ENCODE measurements at regions not wholly inside any gene's neighbourhood (a gene's known extent, or its start where the extent isn't known, plus 50 kb on each side); places are given as distances from the start of the nearest gene placed in this dataset.
"Not testable (repeated sequence)": the region's sequence is repeated elsewhere in the genome, so short reads cannot be mapped to it uniquely, and the experiment has no call there.

DNA sequence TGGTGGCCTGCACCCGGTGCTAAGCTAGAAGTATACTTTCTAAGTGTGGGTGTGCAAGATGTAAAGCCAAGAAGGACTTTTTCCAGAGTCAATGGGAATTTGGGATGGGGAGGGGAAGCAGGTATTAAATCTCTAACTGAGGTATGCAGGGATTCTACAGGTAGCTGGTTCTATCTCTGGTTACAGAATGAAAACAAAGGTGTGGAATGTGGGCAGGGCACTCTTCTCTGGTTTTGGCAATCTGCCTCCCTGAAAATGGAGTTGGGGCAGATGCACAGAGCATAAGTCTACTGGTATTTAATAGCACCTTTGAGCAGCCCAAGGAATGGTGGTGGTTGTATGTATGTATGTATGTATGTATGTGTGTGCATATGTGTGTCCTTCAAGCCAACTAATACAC, 66.7 kb upstream of the PPP1R12A start:
- no peak for DNase-seq (ENCODE audit: low spot score in 2 of 2)
- H3K4me1 ChIP-seq, result no peaks in the 10 kb centered on the region
- H3K27ac ChIP-seq, result no peak overlapping the region
- WGBS, result 82% methylated on average over 1 of the region's 1 CpG
- no peaks in the 10 kb centered on the region for H3K36me3 ChIP-seq
- H3K27me3 ChIP-seq, result no peaks in the 10 kb centered on the region
- TF ChIP-seq POLR2A (IDR thresholded peaks at IDR 0.05) (no peak), POLR2AphosphoS5 (IDR thresholded peaks at IDR 0.05) (no peak), EP300 (IDR thresholded peaks at IDR 0.05) (no peak)
- TF ChIP-seq, protein P1, sequence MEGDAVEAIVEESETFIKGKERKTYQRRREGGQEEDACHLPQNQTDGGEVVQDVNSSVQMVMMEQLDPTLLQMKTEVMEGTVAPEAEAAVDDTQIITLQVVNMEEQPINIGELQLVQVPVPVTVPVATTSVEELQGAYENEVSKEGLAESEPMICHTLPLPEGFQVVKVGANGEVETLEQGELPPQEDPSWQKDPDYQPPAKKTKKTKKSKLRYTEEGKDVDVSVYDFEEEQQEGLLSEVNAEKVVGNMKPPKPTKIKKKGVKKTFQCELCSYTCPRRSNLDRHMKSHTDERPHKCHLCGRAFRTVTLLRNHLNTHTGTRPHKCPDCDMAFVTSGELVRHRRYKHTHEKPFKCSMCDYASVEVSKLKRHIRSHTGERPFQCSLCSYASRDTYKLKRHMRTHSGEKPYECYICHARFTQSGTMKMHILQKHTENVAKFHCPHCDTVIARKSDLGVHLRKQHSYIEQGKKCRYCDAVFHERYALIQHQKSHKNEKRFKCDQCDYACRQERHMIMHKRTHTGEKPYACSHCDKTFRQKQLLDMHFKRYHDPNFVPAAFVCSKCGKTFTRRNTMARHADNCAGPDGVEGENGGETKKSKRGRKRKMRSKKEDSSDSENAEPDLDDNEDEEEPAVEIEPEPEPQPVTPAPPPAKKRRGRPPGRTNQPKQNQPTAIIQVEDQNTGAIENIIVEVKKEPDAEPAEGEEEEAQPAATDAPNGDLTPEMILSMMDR (IDR thresholded peaks at IDR 0.05), result no peak
- H3K9me3 ChIP-seq, result no peaks in the 10 kb centered on the region
- no peak overlapping the region for H3K4me3 ChIP-seq

DNA sequence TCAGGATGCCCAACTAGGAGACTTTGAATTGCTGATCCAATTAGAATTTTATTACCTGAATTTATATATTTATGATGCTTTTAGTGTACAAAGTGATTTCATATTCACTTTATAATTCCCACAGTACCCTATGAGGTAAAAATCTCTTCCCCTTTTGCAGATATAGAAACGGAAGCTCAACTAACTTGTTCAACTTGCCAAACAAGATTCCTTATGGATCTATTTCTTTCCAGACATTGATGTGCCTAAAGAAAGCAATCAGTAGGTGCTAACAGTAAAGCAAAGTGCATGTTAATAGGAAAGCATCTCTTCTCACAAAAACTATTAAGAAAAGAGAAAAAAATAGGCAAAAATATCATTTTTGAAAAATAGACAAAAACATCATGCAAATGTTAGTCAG, 65.9 kb upstream of the PPP1R12A start:
- TF ChIP-seq POLR2AphosphoS5 (IDR thresholded peaks at IDR 0.05), result no peak
- no peak for TF ChIP-seq POLR2A (IDR thresholded peaks at IDR 0.05)
- no peak for TF ChIP-seq EP300 (IDR thresholded peaks at IDR 0.05)
- 69% methylated on average over 1 of the region's 1 CpG for WGBS
- Histone ChIP-seq H3K9me3 (no peaks in the 10 kb centered on the region), H3K36me3 (no peaks in the 10 kb centered on the region), H3K4me3 (no peak overlapping the region), H3K27me3 (no peaks in the 10 kb centered on the region), H3K27ac (no peak overlapping the region), H3K4me1 (no peaks in the 10 kb centered on the region)
- DNase-seq (ENCODE audit: low spot score in 2 of 2), result no peak

- WGBS, result 83% methylated on average over 1 of the region's 1 CpG
- no peak for DNase-seq (ENCODE audit: low spot score in 2 of 2)
- no peaks in the 10 kb centered on the region for H3K9me3 ChIP-seq
- H3K36me3 ChIP-seq, result no peaks in the 10 kb centered on the region
- H3K4me1 ChIP-seq, result no peaks in the 10 kb centered on the region
- no peaks in the 10 kb centered on the region for H3K27me3 ChIP-seq
- no peak overlapping the region for H3K4me3 ChIP-seq
- TF ChIP-seq POLR2A (IDR thresholded peaks at IDR 0.05) (no peak), EP300 (IDR thresholded peaks at IDR 0.05) (no peak), POLR2AphosphoS5 (IDR thresholded peaks at IDR 0.05) (no peak)
- TF ChIP-seq, protein P1 (IDR thresholded peaks at IDR 0.05), result no peak
- H3K27ac ChIP-seq, result no peak overlapping the region
These were observed 63.7 kb upstream of the PPP1R12A start for GRCh38 chr12:79998554-79998953.

- Histone ChIP-seq H3K36me3 (no peaks in the 10 kb centered on the region), H3K27me3 (no peaks in the 10 kb centered on the region), H3K9me3 (no peaks in the 10 kb centered on the region), H3K4me1 (no peaks in the 10 kb centered on the region), H3K4me3 (no peak overlapping the region), H3K27ac (no peak overlapping the region)
- TF ChIP-seq, protein P1 (IDR thresholded peaks at IDR 0.05), result no peak
- TF ChIP-seq POLR2A (IDR thresholded peaks at IDR 0.05) (no peak), POLR2AphosphoS5 (IDR thresholded peaks at IDR 0.05) (no peak), EP300 (IDR thresholded peaks at IDR 0.05) (no peak)
- 82% methylated on average over 2 of the region's 2 CpGs for WGBS
- DNase-seq (ENCODE audit: low spot score in 2 of 2), result no peak
These were observed 62.3 kb upstream of the PPP1R12A start for GRCh38 chr12:79997096-79997791.

- H3K36me3 ChIP-seq; H3K4me1 ChIP-seq; H3K27me3 ChIP-seq; H3K27ac ChIP-seq; H3K4me3 ChIP-seq; H3K9me3 ChIP-seq; DNase-seq (ENCODE audit: low spot score in 2 of 2): not testable (repeated sequence)
- WGBS, result 83% methylated on average over 7 of the region's 7 CpGs
These were observed 60.6 kb upstream of the PPP1R12A start for GRCh38 chr12:79995385-79996084.

DNA sequence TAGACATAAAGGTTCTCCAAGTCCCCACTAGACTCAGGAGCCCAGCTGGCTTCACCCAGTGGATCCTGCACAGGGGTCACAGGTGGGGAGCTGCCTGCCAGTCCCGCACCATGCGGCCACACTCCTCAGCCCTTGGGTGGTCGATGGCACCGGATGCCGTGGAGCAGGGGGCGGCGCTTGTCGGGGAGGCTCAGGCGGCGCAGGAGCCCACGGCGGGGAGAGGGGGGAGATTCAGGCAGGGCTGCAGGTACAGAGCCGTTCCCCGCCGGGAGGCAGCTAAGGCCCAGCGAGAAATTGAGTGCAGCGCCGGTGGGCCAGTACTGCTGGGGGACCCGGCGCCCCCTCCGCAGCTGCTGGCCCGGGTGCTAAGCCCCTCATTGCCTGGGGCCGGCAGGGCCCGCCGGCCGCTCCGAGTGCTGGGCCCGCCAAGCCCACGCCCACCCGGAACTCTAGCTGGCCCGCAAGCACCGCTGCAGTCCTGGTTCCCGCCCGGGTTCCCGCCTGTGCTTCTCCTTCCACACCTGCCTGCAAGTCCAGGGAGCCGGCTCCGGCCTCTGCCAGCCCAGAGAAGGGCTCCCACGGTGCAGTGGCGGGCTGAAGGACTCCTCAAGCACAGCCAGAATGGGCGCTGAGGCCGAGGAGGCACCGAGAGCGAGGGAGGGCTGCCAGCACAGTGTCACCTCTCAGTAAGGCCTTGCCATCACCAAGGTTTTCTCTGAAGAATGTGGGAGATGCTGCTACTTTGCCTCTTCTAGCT, 58.4 kb upstream of the PPP1R12A start:
- Histone ChIP-seq H3K27me3 (no peaks in the 10 kb centered on the region), H3K4me3 (no peak overlapping the region), H3K27ac (no peak overlapping the region), H3K36me3 (no peaks in the 10 kb centered on the region), H3K4me1 (no peaks in the 10 kb centered on the region), H3K9me3 (no peaks in the 10 kb centered on the region)
- no peak for TF ChIP-seq POLR2AphosphoS5 (IDR thresholded peaks at IDR 0.05)
- TF ChIP-seq, protein P1 (IDR thresholded peaks at IDR 0.05), result no peak
- no peak for TF ChIP-seq POLR2A (IDR thresholded peaks at IDR 0.05)
- no peak for TF ChIP-seq EP300 (IDR thresholded peaks at IDR 0.05)
- 94% methylated on average over 17 of the region's 43 CpGs for WGBS
- no peak for DNase-seq (ENCODE audit: low spot score in 2 of 2)
